Esophagus muscularis mucosa (tissue), 4 donors: ENCODE measurements at regions not wholly inside any gene's neighbourhood (a gene's known extent, or its start where the extent isn't known, plus 50 kb on each side); places are given as distances from the start of the nearest gene placed in this dataset.

Experiments used
- DNase-seq: peaks from one replicate; pipeline ENCODE4 v3.0.0-alpha.2; 2017; ENCODE audit errors: extremely low spot score
- H3K27ac ChIP-seq, 4 donors: fragments of 200-600 bp; sonication (generic); replicated peaks in 1 of 4; 1 replicate in 3 of 4; 2 replicates in 1 of 4; pipeline ENCODE4 v1.5.1; 2016 to 2019; ENCODE audit warnings: mild to moderate bottlenecking in 1 of 4
- H3K27me3 ChIP-seq, 4 donors: fragments of 200-600 bp; sonication (generic); one replicate each; pipeline versions ENCODE4 v1.5.1 to v1.6.0; 2016 to 2019
- H3K36me3 ChIP-seq, 4 donors: fragments of 200-600 bp; sonication (generic); one replicate each; pipeline ENCODE4 v1.5.1; 2016 to 2019
- H3K4me1 ChIP-seq, 4 donors: fragments of 200-600 bp; sonication (generic); one replicate each; pipeline ENCODE4 v1.5.1; 2016 to 2019
- H3K4me3 ChIP-seq, 4 donors: fragments of 200-600 bp; sonication (generic); 1 replicate in 2 of 4; 2 replicates in 2 of 4; pipeline ENCODE4 v1.5.1; 2016 to 2019; ENCODE audit warnings: mild to moderate bottlenecking in 4 of 4, moderate library complexity in 1 of 4
- H3K9me3 ChIP-seq, 4 donors: fragments of 200-600 bp; sonication (generic); 1 replicate in 3 of 4; 2 replicates in 1 of 4; pipeline ENCODE4 v1.5.1; 2016 to 2019
- EP300 ChIP-seq: sonication (generic); formaldehyde crosslinking; IDR thresholded peaks from one replicate; pipeline ENCODE4 v1.6.1; 2017; ENCODE audit warnings: antibody characterized with exemption
- POLR2A ChIP-seq: fragments of 450-650 bp; IDR thresholded peaks from one replicate; pipeline ENCODE4 v1.6.1; 2017; ENCODE audit warnings: antibody characterized with exemption, moderate library complexity, mild to moderate bottlenecking, low read depth
- POLR2AphosphoS5 ChIP-seq, 2 donors: sonication (generic); formaldehyde crosslinking; IDR thresholded peaks; one replicate each; pipeline ENCODE4 v1.6.1; 2017; ENCODE audit warnings: antibody characterized with exemption in 2 of 2
- whole genome bisulfite sequencing: methylation state at CpG from one replicate; pipeline ENCODE4 v1.1.5; 2018; 5-methylcytosine and 5-hydroxymethylcytosine counted together
- intact Hi-C: fragments of 100-400 bp; cut with DNase I; formaldehyde crosslinking; loops from one replicate; pipeline ENCODE4 v1.15.1; 2023
- TF ChIP-seq, protein P1 (sequence below), 3 experiments: fragments of 200-600 bp in 2 of 3; fragments of 450-650 bp in 1 of 3; sonication (generic) in 2 of 3; IDR thresholded peaks; one replicate each; pipeline ENCODE4 v1.5.1; 2017 to 2019; ENCODE audit warnings: antibody characterized with exemption in 3 of 3, mild to moderate bottlenecking in 2 of 3, moderate library complexity in 1 of 3

DNA sequence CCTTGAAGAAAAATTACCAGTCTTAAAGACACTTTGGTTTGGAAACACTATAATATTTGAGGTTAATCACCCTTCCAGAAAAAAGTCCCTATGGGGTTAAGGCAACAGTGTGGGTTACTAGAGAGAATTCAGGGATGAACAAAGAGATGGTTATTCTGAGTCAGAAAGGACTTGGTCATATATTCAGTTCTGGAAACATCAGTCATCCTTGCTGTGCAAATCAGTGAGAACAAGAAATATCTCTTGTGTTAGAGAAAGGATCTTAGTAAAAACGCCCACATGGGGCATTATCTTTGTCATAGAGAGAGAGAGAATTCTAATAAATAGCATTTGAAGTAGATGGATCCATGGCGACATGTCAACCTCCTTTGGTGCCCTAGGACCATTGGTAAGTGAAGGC is 59.4 kb upstream of the E2F7 start:
- DNase-seq, result no peak
- H3K27me3 ChIP-seq, result no peaks in the 10 kb centered on the region
- no peak overlapping the region for H3K4me3 ChIP-seq
- no peaks in the 10 kb centered on the region for H3K36me3 ChIP-seq
- no peaks in the 10 kb centered on the region for H3K9me3 ChIP-seq
- intact Hi-C loops, result no loop called here
- TF ChIP-seq, protein P1, sequence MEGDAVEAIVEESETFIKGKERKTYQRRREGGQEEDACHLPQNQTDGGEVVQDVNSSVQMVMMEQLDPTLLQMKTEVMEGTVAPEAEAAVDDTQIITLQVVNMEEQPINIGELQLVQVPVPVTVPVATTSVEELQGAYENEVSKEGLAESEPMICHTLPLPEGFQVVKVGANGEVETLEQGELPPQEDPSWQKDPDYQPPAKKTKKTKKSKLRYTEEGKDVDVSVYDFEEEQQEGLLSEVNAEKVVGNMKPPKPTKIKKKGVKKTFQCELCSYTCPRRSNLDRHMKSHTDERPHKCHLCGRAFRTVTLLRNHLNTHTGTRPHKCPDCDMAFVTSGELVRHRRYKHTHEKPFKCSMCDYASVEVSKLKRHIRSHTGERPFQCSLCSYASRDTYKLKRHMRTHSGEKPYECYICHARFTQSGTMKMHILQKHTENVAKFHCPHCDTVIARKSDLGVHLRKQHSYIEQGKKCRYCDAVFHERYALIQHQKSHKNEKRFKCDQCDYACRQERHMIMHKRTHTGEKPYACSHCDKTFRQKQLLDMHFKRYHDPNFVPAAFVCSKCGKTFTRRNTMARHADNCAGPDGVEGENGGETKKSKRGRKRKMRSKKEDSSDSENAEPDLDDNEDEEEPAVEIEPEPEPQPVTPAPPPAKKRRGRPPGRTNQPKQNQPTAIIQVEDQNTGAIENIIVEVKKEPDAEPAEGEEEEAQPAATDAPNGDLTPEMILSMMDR (IDR thresholded peaks at IDR 0.05), result no peak
- no peak for TF ChIP-seq POLR2A
- TF ChIP-seq POLR2AphosphoS5 (IDR thresholded peaks at IDR 0.05), result no peak
- TF ChIP-seq EP300, result no peak
- no peak overlapping the region for H3K27ac ChIP-seq
- no peaks in the 10 kb centered on the region for H3K4me1 ChIP-seq
- 72% methylated on average over 2 of the region's 2 CpGs for WGBS

DNA sequence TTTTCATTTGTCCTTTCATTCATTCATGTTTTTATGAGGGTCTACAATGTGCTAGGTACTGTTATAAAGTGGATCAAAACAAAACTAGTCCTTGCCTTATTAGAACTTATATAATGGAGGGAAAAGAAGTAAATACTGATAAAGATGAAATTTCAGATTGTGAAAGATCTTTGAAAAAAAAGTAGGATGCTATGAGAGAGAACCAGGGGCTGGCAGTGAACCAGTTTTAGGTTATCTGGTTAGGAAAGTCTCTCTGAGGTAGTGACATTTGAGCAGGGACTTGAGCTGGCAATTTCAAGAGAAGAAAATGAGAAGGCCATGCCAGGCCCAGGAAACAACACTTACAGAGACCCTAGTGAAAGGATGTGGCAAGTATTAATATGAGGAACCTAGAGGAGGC is 57.3 kb upstream of the E2F7 start:
- Histone ChIP-seq H3K36me3 (no peaks in the 10 kb centered on the region), H3K27me3 (no peaks in the 10 kb centered on the region), H3K4me3 (no peak overlapping the region), H3K4me1 (no peaks in the 10 kb centered on the region), H3K9me3 (no peaks in the 10 kb centered on the region), H3K27ac (no peak overlapping the region)
- DNase-seq, result no peak
- intact Hi-C loops, result no loop called here
- TF ChIP-seq POLR2A (no peak), EP300 (no peak), POLR2AphosphoS5 (IDR thresholded peaks at IDR 0.05) (no peak)
- TF ChIP-seq, protein P1 (IDR thresholded peaks at IDR 0.05), result no peak

DNA sequence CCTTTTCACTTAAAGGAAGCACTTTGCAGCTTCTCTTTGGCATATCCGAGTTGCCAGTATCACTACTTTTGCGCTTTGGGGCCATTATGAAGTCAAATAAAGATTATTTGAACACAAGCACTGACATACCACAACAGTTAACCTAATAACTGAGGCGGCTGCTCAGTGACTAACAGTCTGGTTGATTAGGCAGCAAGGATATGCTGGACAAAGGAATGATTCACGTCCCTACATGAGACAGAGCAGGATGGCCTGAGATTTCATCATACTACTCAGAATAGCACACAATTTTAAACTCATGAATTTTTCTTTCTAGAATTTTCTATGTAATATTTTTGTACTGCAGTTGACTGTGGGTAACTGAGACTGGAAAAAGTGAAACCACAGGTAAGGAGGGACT is 56.9 kb upstream of the E2F7 start:
- intact Hi-C loops, result no loop called here
- Histone ChIP-seq H3K27me3 (no peaks in the 10 kb centered on the region), H3K27ac (no peak overlapping the region), H3K4me1 (no peaks in the 10 kb centered on the region), H3K4me3 (no peak overlapping the region), H3K9me3 (no peaks in the 10 kb centered on the region), H3K36me3 (no peaks in the 10 kb centered on the region)
- DNase-seq, result no peak
- WGBS, result 84% methylated on average over 4 of the region's 4 CpGs
- TF ChIP-seq POLR2A (no peak), POLR2AphosphoS5 (IDR thresholded peaks at IDR 0.05) (no peak), EP300 (no peak)
- TF ChIP-seq, protein P1 (IDR thresholded peaks at IDR 0.05), result no peak

DNA sequence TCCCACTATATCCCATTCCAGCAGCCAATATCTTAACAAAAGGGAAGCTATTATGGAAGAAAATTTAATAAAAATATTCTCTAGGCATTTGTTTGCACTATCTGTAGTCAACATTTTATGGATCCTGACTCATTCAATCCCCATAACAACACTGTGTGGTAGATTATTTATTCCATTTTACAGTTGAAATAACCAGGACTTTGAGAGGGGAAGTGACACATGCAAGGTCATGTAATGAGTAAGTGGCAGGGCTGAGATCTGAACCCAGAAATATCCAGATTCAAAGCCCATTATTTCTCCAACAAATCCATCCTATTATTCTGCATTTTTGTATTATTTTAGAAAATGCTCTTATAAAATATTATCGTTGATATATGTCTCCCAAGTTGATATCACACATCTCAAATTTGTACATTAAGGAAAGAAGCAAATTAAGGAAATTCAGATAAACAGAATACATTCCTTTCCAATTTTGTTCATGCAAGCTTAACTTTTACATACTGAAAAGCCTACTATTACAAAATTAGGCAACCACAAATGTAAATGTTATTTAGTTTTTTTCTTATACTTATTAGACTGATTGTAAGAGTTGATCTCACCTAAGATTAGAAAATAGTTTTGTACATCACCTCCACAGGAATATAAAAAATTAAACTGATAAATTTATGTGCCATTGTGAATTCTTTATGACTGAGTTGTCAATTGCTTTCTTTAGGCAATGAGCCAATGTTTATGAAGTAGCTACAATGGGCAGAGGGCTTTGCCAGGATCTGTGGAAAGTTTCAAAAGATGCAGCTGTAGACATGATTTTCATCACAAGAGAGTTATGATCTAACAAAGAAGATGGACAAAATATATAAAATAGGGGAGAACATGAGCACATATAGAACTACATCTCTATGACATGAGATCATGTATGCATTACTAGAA is 55.1 kb upstream of the E2F7 start:
- Histone ChIP-seq H3K27me3 (no peaks in the 10 kb centered on the region), H3K4me3 (no peak overlapping the region)
- TF ChIP-seq POLR2AphosphoS5 (IDR thresholded peaks at IDR 0.05), result no peak
- TF ChIP-seq EP300, result no peak
- TF ChIP-seq, protein P1 (IDR thresholded peaks at IDR 0.05), result no peak
- TF ChIP-seq POLR2A, result no peak

More for the DNA sequence above, 55.1 kb upstream of the E2F7 start:
- WGBS, result 82% methylated on average over 1 of the region's 1 CpG
- Histone ChIP-seq H3K9me3 (no peaks in the 10 kb centered on the region), H3K36me3 (no peaks in the 10 kb centered on the region), H3K27ac (no peak overlapping the region), H3K4me1 (no peaks in the 10 kb centered on the region)
- intact Hi-C loops, result no loop called here
- no peak for DNase-seq
